Thyroid gland (tissue), 4 donors: ENCODE measurements at regions not wholly inside any gene's neighbourhood (a gene's known extent, or its start where the extent isn't known, plus 50 kb on each side); places are given as distances from the start of the nearest gene placed in this dataset.

Experiments
- CTCF ChIP-seq, 6 experiments: fragments of 200-600 bp in 3 of 6; fragments of 450-650 bp in 3 of 6; sonication (generic) in 3 of 6; IDR thresholded peaks; one replicate each; pipeline ENCODE4 v1.5.1; 2016 to 2019; ENCODE audit warnings: antibody characterized with exemption in 6 of 6, mild to moderate bottlenecking in 2 of 6, inconsistent platforms in 1 of 6, moderate library complexity in 1 of 6
- POLR2A ChIP-seq, 2 donors: fragments of 450-650 bp; IDR thresholded peaks; one replicate each; pipeline ENCODE4 v1.6.1; 2017; ENCODE audit warnings: antibody characterized with exemption in 2 of 2, mild to moderate bottlenecking in 2 of 2, moderate library complexity in 1 of 2

- no peak for TF ChIP-seq POLR2A (IDR thresholded peaks at IDR 0.05)
- no peak for TF ChIP-seq CTCF (IDR thresholded peaks at IDR 0.05)
These were observed 85.9 kb downstream of the LSMEM1 start for GRCh38 chr7:112566442-112567324.
